ENCODE measurements at regions not wholly inside any gene's neighbourhood (a gene's known extent, or its start where the extent isn't known, plus 50 kb on each side); places are given as distances from the start of the nearest gene placed in this dataset.

DNA sequence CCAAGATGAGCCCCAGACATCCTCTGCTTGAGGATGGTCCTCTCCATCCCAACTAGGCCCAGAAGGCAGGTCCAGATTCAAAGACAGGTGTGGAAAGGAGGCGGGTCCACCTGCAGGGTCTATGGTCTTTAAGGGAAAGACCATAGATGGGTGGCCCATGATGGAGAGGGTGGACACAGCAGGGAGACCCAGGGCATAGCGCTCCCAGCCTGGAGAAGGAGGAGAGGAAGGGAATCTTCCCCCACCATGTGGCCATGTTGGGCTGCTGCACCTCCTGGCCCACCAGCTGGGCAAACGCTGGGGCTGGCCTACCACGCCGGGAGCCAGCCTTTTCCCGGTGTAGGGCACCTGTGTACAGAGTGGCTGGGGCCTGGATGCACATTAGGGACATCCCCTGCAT is 265.2 kb upstream of the TLE3 start:
- Histone ChIP-seq H3K9me3 (no peaks in the 10 kb centered on the region), H3K27ac (no peak overlapping the region), H3K27me3 (no peaks in the 10 kb centered on the region), H3K4me1 (no peaks in the 10 kb centered on the region), H3K4me3 (no peak overlapping the region), H3K36me3 (no peaks in the 10 kb centered on the region)
- peak in 1 of 2 donors; percentile 74 for DNase-seq (ENCODE audit: extremely low spot score in 2 of 2)
- intact Hi-C loops (cut with DNase I) = no loop called here
- TF ChIP-seq POLR2AphosphoS5 (IDR thresholded peaks at IDR 0.05; ENCODE audit: insufficient read depth in 1 of 2, low read depth in 1 of 2) (no peak), POLR2A (IDR thresholded peaks at IDR 0.05) (no peak)
- TF ChIP-seq, protein P1, sequence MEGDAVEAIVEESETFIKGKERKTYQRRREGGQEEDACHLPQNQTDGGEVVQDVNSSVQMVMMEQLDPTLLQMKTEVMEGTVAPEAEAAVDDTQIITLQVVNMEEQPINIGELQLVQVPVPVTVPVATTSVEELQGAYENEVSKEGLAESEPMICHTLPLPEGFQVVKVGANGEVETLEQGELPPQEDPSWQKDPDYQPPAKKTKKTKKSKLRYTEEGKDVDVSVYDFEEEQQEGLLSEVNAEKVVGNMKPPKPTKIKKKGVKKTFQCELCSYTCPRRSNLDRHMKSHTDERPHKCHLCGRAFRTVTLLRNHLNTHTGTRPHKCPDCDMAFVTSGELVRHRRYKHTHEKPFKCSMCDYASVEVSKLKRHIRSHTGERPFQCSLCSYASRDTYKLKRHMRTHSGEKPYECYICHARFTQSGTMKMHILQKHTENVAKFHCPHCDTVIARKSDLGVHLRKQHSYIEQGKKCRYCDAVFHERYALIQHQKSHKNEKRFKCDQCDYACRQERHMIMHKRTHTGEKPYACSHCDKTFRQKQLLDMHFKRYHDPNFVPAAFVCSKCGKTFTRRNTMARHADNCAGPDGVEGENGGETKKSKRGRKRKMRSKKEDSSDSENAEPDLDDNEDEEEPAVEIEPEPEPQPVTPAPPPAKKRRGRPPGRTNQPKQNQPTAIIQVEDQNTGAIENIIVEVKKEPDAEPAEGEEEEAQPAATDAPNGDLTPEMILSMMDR (IDR thresholded peaks at IDR 0.05) = peak in 1 of 3 experiments; percentile 48

DNA sequence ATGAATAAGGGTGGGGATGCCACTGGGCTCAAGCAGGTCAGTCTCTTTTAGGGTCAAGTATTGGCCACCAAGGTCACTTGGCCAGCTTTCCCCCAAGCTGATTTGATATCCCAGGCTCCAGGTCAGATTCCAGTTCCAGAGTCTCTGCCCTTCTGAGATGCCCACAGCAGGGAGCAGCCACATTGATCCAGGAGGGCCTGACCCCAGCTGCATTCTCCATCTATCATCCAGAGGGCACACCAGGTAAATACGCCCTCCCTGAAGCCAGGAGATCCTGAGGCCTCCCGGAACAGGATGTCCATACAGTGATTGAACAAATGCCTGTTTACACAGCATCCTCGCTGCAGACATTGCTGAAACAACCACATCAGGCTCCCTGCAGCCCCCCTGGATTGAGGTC is 264.6 kb upstream of the TLE3 start:
- no peak for DNase-seq (ENCODE audit: extremely low spot score in 2 of 2)
- TF ChIP-seq POLR2A (IDR thresholded peaks at IDR 0.05) (no peak), POLR2AphosphoS5 (IDR thresholded peaks at IDR 0.05; ENCODE audit: insufficient read depth in 1 of 2, low read depth in 1 of 2) (no peak)
- TF ChIP-seq, protein P1 (IDR thresholded peaks at IDR 0.05) = no peak
- intact Hi-C loops (cut with DNase I) = no loop called here
- Histone ChIP-seq H3K36me3 (no peaks in the 10 kb centered on the region), H3K27ac (no peak overlapping the region), H3K4me3 (no peak overlapping the region), H3K27me3 (no peaks in the 10 kb centered on the region), H3K9me3 (no peaks in the 10 kb centered on the region), H3K4me1 (no peaks in the 10 kb centered on the region)

DNA sequence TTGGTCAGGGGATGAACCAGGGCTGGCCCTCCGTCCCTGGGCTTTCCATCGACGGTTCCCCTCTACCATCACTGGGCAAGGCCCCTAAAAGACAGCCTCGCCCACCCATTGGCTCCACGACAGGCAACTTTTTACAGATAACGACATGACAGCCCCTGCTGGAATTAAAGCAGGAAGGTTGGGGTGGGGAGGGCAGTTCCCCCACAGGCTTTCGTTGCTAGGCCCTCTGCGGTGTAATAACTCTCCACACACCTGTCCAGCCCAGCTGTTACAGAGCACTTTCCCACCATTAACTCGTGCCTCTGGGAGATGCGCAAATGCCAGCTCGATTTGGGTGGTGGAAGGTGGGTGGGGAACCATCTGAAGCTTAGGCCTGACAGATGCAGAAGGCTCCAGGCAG is 264.2 kb upstream of the TLE3 start:
- intact Hi-C loops (cut with DNase I) = no loop called here
- H3K4me3 ChIP-seq = no peak overlapping the region
- H3K27ac ChIP-seq = no peak overlapping the region
- H3K36me3 ChIP-seq = no peaks in the 10 kb centered on the region
- H3K9me3 ChIP-seq = no peaks in the 10 kb centered on the region
- H3K27me3 ChIP-seq = no peaks in the 10 kb centered on the region
- H3K4me1 ChIP-seq = no peaks in the 10 kb centered on the region
- peak in 1 of 2 donors; percentile 91 for DNase-seq (ENCODE audit: extremely low spot score in 2 of 2)
- TF ChIP-seq POLR2AphosphoS5 (IDR thresholded peaks at IDR 0.05; ENCODE audit: insufficient read depth in 1 of 2, low read depth in 1 of 2) = no peak
- TF ChIP-seq, protein P1 (IDR thresholded peaks at IDR 0.05) = no peak
- TF ChIP-seq POLR2A (IDR thresholded peaks at IDR 0.05) = no peak

DNA sequence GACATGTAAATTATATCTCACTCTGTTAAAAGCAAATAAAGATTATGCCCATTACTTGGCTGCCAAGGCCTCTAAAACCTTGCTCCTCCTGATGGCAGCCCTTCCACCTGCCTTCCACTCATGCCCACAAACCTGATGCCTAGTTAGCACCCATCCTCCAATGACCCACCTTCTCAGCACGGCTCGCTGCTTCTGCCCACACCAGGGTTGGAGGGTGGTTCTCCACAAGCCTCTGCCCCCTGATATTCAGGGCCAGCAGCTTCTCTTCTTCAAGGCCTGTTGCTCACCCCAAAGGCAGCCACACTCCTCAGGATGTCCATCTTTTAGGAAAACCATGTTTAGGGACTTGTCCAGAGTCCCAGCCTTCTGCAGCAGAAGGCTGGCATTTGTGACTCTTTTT is 263.4 kb upstream of the TLE3 start:
- H3K4me3 ChIP-seq = no peak overlapping the region
- no peak overlapping the region for H3K27ac ChIP-seq
- no peaks in the 10 kb centered on the region for H3K9me3 ChIP-seq
- intact Hi-C loops (cut with DNase I) = no loop called here
- H3K27me3 ChIP-seq = no peaks in the 10 kb centered on the region
- no peak for TF ChIP-seq POLR2A (IDR thresholded peaks at IDR 0.05)
- TF ChIP-seq POLR2AphosphoS5 (IDR thresholded peaks at IDR 0.05; ENCODE audit: insufficient read depth in 1 of 2, low read depth in 1 of 2) = no peak
- DNase-seq (ENCODE audit: extremely low spot score in 2 of 2) = peak in 1 of 2 donors; percentile 31
- H3K4me1 ChIP-seq = no peaks in the 10 kb centered on the region
- no peaks in the 10 kb centered on the region for H3K36me3 ChIP-seq

DNA sequence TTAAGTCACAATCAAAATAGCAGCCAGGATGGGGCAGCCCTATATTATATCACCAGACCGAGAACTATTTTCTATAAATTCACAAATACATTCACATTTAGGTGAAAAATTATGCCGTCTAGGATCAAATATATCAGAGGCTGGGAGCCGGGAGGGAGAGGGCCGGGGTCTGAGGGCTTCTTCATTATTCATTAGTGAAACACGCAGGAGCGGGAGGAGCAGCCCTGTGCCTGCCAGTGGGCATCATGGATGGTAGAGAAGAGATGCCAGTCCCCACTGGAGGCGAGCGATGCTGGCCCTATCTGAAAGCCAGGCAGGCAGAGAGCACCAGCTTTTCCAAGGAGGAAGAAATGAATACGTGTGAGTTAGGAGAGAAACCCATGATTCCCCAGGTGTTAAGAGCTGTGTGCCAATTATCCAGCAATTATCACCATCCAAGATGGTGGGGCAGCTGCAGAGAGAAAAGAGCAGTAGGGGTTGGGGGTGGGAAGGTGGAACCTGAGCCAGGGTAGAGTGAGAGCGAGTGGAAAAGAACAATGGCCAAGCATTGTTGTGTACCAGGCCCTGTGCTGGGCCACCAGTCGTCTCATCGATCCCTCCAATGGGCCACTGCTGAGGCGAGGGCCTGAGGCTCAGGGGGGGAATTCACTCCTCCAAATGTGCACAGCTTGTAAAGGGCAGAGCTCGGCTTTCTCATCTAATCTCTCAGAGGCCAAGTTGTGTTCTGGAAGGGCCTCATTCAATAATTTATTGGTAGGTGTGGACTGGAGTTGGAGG is 261.3 kb upstream of the TLE3 start:
- Histone ChIP-seq H3K9me3 (no peaks in the 10 kb centered on the region), H3K4me1 (peaks cover 6% of the 10 kb centered on the region), H3K4me3 (no peak overlapping the region), H3K27ac (no peak overlapping the region), H3K27me3 (no peaks in the 10 kb centered on the region), H3K36me3 (no peaks in the 10 kb centered on the region)
- DNase-seq (ENCODE audit: extremely low spot score in 2 of 2) = peak; percentile 40 to 82
- intact Hi-C loops (cut with DNase I) = no loop called here
- TF ChIP-seq POLR2AphosphoS5 (IDR thresholded peaks at IDR 0.05; ENCODE audit: insufficient read depth in 1 of 2, low read depth in 1 of 2) (no peak), POLR2A (IDR thresholded peaks at IDR 0.05) (no peak)
- TF ChIP-seq, protein P1 (IDR thresholded peaks at IDR 0.05) = no peak
